ENCODE measurements at regions not wholly inside any gene's neighbourhood (a gene's known extent, or its start where the extent isn't known, plus 50 kb on each side); places are given as distances from the start of the nearest gene placed in this dataset.

DNA sequence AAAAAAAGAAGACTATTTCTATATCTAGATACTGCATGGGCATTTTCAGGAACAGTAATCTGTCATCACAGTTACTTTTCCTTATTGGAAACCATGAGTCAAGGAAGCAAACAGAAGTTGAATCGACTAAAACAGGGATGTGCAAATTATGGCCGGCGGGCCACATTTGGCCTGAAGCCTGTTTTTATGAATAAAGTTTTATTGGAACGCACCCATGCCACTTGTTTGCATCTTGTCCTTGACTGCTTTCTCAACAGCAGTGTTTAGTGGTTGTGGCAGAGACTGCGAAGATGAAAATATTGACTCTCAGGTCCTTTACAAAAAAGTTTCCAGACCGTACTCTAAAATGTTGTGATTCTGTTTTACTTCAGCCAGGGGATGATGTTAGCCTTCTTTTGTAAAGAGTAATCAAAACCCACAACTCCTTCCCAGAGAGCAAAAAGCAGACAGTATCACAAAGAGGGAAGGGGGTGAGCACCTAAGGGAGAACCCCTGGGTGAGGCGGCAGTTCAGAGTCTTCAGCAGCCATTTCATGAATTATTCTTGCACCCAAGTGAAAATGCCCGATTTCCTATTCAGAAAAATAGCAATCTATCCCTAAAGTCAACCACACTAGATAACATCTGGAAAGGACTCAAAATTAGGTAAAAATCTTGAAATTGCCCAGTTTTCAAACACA lies 190.4 kb downstream of the MYLK4 start:
- TF ChIP-seq, protein P1, sequence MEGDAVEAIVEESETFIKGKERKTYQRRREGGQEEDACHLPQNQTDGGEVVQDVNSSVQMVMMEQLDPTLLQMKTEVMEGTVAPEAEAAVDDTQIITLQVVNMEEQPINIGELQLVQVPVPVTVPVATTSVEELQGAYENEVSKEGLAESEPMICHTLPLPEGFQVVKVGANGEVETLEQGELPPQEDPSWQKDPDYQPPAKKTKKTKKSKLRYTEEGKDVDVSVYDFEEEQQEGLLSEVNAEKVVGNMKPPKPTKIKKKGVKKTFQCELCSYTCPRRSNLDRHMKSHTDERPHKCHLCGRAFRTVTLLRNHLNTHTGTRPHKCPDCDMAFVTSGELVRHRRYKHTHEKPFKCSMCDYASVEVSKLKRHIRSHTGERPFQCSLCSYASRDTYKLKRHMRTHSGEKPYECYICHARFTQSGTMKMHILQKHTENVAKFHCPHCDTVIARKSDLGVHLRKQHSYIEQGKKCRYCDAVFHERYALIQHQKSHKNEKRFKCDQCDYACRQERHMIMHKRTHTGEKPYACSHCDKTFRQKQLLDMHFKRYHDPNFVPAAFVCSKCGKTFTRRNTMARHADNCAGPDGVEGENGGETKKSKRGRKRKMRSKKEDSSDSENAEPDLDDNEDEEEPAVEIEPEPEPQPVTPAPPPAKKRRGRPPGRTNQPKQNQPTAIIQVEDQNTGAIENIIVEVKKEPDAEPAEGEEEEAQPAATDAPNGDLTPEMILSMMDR (IDR thresholded peaks at IDR 0.05 in 8 of 11, conservative IDR thresholded peaks at IDR 0.05 in 3 of 11) = no peak
- TF ChIP-seq POLR2A (IDR thresholded peaks at IDR 0.05) (no peak), POLR2AphosphoS5 (IDR thresholded peaks at IDR 0.05) (no peak)
- no peak for DNase-seq
- Histone ChIP-seq H3K27me3 (replicated peaks in 1 of 7) (peaks cover 0 to 3% (median 0%) of the 10 kb centered on the region in 7 donors), H3K27ac (no peak overlapping the region), H3K36me3 (no peaks in the 10 kb centered on the region), H3K4me3 (no peak overlapping the region), H3K9me3 (no peaks in the 10 kb centered on the region), H3K4me1 (no peaks in the 10 kb centered on the region)
- intact Hi-C loops (cut with DNase I; ENCODE audit: low total_unique reads) = no loop called here
- 79 to 97% (median 89%) methylated on average over 8 of the region's 8 CpGs for WGBS, 5 donors

DNA sequence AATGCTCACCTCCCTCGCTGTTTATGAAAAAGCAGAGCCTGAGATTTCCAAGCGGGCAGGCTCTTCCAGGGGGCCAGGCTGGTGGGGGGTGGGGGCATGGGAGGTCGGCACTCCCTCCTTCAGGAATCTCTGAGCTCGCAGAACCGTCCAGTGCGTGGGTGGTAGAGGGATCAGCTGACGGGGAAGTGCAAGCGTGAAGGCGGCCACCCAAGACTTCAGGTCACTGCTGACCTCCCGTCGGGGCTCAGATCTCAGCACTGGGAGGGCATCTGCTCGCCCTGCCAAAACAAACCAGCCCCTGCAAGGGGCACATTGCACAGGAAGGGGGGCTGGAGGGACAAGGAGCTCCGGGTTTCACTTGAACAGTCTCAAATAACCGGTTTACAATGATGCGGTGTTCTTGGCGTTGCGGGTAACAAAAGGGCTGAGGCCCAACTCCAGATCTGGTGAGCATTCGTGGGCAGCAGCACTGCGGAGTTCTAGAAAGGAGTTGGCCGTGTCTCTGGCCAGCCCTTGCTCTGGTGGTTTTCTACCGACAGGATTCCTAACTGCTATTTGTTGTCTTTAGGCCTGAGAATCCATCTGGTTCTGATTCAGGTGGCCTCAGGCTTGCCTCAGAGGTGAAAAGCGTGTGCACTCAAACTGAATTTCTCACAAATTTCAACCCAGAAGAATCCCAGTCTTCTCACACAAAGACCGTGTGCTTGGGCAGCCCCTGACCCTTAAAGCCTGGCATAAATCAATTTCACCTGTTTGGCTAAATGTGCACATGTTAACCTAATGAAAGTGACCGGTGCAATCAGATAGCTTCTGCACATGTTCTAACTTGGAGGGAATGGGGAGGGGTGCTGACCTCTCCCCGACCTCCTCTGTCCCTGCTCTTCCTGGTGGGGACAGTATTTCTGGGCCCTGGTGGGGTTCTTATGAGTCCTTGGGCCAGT lies 191.6 kb downstream of the MYLK4 start:
- H3K36me3 ChIP-seq = no peaks in the 10 kb centered on the region
- H3K4me3 ChIP-seq = no peak overlapping the region
- DNase-seq = no peak
- H3K9me3 ChIP-seq = no peaks in the 10 kb centered on the region
- peaks cover 0 to 3% (median 0%) of the 10 kb centered on the region in 7 donors for H3K27me3 ChIP-seq (replicated peaks in 1 of 7)
- TF ChIP-seq, protein P1 (IDR thresholded peaks at IDR 0.05 in 8 of 11, conservative IDR thresholded peaks at IDR 0.05 in 3 of 11) = no peak
- TF ChIP-seq POLR2A (IDR thresholded peaks at IDR 0.05) = no peak
- no peak for TF ChIP-seq POLR2AphosphoS5 (IDR thresholded peaks at IDR 0.05)
- no peaks in the 10 kb centered on the region for H3K4me1 ChIP-seq
- WGBS, 5 donors = 81 to 90% (median 87%) methylated on average over 22 to 25 of the region's 25 CpGs
- H3K27ac ChIP-seq = no peak overlapping the region
- intact Hi-C loops (cut with DNase I; ENCODE audit: low total_unique reads) = no loop called here

DNA sequence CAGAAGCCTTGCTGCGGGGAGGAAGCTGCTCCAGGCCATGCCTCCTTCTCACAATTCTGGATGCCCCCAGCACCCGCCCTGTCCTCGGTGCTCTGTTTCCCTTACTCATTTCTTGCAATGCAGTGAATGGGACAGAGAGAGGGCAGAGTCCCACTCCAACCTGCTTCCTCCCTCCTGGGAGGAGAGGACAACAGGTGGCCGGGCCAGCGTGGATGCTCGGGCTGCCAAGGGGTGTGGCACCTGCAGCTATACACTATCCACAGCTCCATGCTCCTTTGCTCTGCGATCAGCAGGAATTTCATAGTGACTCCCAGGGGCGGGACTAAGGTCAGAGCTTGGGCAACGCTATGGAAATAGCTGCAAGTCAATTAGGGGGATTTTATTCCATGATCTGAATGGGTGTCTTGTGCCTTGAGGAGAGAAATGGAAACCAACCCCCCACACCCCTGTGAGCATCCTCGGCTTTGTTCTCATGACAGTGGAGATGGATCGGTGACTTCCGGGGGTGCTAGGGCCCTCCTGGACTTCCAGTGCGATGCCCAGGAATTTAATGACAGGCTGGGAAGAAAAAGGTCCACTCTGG lies 192.5 kb downstream of the MYLK4 start:
- 89 to 94% (median 93%) methylated on average over 12 to 13 of the region's 13 CpGs for WGBS, 5 donors
- H3K27ac ChIP-seq = no peak overlapping the region
- DNase-seq = no peak
- no peaks in the 10 kb centered on the region for H3K4me1 ChIP-seq
- no peaks in the 10 kb centered on the region for H3K36me3 ChIP-seq
- intact Hi-C loops (cut with DNase I; ENCODE audit: low total_unique reads) = no loop called here
- peaks cover 0 to 3% (median 0%) of the 10 kb centered on the region in 7 donors for H3K27me3 ChIP-seq (replicated peaks in 1 of 7)
- H3K4me3 ChIP-seq = no peak overlapping the region
- no peak for TF ChIP-seq POLR2AphosphoS5 (IDR thresholded peaks at IDR 0.05)
- TF ChIP-seq, protein P1 (IDR thresholded peaks at IDR 0.05 in 8 of 11, conservative IDR thresholded peaks at IDR 0.05 in 3 of 11) = no peak
- TF ChIP-seq POLR2A (IDR thresholded peaks at IDR 0.05) = no peak
- no peaks in the 10 kb centered on the region for H3K9me3 ChIP-seq
